GM21619 (cell line): ENCODE measurements at regions not wholly inside any gene's neighbourhood (a gene's known extent, or its start where the extent isn't known, plus 50 kb on each side); places are given as distances from the start of the nearest gene placed in this dataset.
A peak's percentile ranks its signal among the peaks of the same experiment; 100 is the strongest.
"Not testable (repeated sequence)": the region's sequence is repeated elsewhere in the genome, so short reads cannot be mapped to it uniquely, and the experiment has no call there.

Experiments
- ATAC-seq: cut with Tn5 transposase; IDR thresholded peaks from one replicate; pipeline ENCODE4 v1.9.1; 2021; ENCODE audit not compliant: unreplicated experiment

DNA sequence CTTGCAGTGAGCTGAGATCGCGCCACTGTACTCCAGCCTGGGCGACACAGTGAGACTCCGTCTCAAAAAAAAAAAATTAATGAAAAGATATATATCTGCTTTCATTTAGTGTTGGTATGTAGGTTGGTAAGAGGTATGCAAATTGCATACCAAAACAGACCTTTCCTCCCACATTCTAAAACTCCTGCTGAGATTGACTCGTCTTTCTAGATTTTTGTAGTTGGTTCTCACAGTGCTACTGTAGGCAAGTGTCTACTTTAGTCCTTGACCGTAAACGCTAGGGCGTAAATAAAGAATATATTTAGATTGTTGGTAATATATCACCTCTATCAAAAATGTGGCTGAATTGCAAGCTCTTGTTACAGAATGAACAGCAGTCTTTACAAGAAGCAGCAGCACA is 445.9 kb downstream of the CHSY3 start:
- no peak for ATAC-seq

DNA sequence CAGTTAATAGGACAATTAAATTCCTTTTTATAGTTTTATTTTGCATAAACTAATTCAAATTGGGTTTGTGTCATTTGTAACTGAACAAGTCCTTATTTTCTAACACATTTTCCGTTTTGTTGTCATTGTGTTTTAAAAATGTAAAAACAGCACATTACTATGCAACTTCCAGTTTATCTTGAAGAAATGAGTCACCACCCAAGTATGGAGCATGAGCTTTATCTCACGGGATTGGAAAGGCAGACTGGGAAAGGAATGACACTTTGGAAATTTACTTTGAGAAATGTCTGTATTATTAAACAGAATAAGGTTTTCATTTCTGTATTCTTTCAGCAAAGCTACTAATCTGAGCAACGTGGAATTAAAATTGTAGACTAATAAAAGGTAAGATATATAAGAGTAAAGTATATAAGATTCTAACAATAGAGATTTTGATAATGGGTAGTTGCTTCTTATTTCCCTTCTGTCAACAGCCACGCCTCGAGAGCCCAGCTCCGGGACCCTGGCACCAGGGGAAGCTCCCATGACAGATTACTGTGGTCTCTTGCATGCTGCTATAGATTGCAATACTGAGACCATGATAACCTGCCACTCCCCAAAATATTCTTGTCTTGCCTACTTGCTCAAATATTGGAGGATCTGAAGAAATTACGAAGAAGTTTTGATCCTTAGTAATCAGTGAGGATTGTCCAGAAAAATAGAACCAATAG is 433.1 kb downstream of the CHSY3 start:
- no peak for ATAC-seq

DNA sequence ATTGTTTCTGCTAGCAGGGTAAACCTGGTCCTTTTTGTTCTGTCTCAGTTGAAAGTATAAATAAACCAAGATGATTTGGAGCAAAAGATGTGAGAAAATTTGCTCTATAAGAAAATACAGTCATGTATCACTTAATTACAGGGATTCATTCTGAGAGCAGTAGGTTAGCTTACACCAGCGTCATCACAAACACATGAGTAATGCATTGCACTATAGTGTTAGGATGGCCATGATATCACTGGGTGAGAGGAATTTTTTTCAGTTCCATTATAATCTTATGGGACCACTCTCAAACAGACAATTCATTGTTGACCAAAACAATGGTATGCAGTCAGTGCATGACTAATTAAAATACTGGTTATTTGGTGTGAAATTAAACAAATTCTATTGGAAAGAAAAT is 430.9 kb downstream of the CHSY3 start:
- ATAC-seq, result no peak

DNA sequence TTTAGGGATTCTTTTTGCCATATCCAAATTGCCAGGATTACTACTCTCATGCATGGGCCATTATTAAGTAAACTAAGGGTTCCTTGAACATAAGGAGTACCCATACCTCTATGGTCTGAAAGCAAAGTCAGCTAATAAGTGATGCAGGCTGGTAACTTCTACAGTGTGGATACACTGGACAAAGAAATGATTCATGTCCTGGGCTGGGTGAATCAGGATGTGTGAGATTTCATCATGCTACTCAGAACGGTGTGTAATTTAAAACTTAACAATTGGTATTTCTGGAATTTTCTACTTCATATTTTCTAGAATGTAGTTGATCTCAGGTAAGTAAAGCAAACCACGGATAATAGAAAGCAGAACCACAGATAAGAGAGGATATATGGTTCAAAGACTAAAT is 428.8 kb downstream of the CHSY3 start:
- ATAC-seq, result no peak

DNA sequence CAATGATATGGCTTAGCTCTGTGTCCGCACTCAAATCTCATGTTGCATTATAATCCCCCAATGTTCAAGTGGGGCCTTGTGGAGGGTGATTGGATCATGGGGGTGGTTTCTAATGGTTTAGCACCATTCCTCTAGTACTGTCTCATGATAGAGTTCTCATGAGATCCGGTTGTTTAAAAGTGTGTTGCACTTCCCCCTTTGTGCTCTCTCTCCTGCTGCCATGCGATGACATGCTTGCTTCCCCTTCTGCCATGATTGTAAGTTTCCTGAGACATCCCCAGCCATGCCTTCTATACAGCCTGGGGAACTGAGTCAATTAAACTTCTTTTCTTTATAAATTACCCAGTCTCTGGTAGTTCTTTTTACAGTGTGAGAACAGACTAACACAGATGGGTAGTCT is 427.1 kb downstream of the CHSY3 start:
- no peak for ATAC-seq

DNA sequence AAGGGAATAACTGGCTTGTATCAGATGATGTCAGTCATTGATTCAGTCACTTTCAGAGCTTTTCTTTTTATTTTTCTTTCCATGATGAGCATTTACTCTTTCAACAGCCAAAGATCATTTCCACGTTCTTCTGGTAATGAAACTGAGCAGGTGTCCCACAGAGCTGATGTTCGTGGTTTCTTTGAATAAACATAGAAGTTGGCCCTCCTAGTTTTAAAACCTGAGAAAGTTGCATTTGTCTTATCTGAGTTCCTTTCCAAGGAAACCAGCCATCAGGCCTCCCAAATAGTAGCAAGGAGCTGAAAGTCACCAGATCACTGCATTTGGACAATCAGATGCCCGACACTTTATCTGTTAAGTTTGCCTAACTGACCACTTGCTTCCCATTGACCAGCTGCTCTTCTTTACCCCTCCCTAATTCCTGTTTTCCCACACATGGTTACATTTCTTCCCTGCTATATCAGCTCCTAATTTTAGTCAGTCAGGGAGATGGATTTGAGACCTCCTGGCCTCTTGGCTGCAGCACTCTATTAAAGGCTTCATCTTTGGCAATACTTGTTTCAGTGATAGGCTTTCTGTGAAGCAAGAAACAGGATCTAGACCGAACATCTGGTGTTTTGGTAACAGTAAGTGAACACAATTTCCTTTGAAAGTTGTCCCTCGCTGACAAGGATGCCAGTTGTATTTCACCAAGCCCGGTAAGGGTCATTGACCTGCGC is 420.8 kb downstream of the CHSY3 start:
- ATAC-seq, result no peak

DNA sequence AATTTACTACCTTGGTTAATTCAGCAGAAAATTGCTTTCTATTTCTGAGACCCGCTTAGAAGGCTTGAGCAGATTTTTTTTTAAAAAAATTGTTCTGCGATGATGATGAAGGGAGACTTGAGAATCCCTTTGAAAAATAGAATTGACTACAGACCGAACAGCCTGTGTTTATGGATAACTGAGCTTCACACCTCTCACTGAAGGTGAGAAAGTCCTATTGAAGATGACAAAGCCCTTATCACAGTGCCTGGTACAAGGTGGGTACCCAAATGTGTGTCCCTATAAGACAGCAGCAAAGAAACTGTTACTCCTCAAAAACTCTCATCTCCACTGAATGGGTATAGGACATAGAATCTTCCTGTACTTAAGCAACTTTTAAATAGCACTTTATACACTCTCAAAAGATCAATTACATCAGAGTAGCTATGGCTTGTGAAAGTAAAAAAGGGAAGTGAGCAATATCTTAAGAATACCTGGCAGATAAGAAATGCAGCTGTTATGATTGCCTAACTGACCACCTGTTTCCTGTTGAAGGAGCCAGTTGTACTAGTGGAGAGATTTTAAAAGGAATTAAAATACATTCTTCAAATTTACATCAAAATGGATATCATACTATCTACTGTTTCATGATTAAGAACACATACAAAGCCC is 419.7 kb downstream of the CHSY3 start:
- ATAC-seq, result peak; percentile 100

DNA sequence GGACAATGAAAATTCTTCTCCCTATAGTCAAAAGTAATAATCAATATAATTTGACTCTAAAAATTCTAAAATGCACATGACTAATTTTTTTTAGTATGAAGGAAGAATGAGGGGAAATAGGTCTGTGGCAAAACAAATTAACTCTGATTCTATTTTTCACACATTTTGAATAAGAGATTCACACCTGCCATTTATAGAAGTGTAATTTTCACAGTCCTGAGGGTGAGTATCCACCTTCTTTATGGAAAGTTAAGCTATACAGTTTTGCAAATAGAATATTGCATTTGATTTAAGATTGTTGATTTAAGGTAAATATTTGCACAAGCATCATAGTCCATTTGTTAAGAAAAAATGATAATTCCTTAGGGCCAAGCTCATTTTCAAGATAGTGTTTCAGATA is 417.7 kb downstream of the CHSY3 start:
- ATAC-seq, result no peak

DNA sequence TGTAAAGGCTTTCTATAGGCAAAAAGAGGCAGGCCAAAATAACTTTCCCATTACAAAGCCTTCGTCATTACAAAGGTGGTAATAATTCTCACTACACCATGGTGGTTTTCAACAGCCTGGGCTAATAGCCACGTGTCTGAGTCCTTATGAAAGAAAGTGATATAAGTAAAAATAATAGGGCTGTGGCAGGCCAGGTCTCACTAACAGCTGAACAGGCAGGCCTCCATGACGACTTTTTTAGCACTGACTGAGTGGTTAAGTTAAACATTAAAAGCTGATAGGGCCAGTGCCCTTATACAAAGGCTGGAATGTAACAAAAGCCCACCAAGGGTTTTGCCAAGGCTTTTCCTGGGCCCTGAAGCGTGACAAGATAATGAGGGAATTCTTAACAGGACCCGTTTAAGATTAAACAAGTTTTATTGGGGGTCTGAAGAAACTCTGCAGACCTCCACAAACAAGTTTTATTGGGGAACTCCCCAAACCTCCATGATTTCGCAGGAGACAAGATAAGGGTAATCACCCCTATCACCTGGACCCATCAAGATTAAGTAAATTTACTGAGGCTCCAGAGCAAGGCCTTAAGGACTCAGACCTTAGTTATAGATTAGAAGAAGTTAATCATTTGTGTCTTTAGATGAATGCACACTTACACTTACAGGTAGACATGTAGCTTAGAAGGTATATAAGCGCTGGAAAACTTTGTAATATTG is 412.9 kb downstream of the CHSY3 start:
- ATAC-seq, result peak; percentile 77

DNA sequence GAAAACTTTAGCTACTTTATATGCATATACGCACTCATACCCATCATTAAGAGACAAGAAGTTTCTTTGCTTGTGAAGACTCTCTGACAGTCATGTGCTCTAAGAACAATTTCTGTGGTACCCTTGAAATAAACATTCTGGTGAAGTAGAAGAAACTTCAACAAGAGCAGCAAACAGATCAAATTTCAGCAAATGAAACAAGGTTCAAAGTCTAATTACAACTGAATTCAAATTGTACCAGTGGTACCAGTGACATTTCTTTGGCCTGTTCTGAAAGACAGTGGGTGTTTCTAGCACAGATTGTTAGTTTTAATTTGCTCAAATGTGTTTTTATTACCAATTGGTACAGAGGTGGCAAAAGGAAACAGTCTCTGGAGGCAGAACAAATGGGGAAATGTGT is 391.0 kb downstream of the CHSY3 start:
- no peak for ATAC-seq

DNA sequence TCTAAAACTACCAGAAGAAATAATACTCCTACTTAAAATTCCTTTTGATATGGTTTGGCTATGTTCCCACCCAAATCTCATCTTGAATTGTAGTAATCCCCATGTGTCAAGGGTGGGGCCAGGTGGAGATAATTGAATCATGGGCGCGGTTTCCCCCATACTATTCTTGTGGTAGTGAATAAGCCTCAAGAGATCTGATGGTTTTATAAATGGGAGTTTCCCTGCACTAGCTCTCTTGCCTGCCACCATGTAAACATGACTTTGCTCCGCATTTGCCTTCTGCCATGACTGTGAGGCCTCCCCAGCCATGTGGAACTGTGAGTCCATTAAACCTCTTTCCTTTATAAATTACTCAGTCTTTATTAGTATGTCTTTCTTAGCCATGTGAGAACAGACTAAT is 390.5 kb downstream of the CHSY3 start:
- ATAC-seq, result not testable (repeated sequence)

DNA sequence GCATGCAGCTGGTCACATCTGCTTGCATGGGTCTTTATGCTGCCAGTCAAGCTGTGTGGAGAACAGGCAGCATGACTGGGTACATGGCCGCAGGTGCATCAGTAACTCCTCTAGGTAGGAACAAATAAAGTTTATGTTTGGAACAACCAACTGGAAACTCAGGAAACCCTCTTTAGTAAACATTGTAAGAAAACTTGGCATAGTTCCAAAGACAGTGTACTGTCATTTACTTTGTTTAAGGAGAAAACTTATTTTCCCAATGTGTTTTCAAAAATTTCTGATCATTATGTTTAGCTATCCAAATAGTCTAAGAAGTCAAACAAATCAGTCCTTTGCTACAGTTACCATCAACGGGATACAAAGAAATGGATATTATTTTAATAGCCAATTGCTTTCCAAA is 386.0 kb downstream of the CHSY3 start:
- ATAC-seq, result no peak

DNA sequence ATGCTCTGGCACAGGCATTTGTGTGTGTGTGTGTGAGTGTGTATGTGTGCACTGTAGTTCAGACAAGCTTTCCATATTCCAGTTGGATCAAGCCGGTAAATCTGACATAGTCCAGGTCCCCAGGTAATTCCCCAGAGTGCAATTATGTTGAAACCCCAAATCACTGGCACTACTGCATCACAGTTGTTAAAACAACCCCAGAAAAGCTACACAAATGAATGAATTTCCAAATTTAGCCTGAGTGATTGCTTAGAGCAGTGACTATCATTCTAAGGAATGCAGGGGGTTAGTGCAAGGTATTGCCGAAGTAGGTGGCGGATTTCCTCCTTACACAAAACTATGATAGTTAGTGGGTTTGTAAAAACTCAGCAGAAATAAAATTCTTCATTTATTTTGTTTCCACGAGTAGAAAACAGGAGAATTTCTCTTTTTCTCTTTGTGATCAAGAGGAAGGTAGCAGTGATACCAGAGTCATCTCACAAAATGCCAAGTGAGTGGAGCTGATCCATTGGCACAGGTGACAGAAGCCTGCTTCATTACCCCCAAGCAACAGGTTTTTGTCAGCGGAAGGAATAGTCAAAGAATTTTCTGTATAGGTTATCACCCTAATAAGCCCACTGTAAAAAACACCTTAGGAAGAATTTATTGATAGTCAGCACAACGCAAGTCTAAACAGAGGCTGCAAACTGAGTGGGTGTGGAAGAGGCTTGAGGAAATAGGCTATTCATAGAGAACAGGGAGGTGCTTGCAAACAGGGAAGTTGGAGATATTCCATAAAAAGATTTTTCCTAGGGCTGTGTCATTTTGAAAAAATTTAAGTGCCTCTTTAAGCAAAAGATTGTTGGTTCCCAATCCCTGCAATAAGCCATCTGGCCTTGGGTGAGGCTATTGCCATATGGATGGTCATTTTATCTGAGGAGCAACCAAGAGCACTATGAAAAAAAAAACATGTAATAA is 385.1 kb downstream of the CHSY3 start:
- ATAC-seq, result no peak

DNA sequence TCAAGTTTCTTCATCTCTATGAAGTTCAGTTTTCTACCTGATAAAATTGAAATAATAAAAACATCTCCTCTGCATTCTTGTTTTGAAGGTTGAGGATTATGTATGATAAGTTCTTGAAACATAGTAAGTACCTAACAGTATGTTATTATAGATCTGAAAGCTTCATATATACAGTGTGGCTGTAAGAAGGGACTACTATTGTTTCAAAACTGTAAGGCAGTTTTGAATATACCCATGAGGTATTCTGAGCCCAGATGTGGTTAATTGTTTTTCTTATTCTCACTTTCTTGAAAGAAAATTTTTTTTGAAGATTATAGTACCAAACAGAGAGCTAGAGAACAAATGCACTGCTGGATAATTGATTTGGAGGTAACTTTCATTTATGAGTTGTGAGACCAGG is 383.2 kb downstream of the CHSY3 start:
- no peak for ATAC-seq

DNA sequence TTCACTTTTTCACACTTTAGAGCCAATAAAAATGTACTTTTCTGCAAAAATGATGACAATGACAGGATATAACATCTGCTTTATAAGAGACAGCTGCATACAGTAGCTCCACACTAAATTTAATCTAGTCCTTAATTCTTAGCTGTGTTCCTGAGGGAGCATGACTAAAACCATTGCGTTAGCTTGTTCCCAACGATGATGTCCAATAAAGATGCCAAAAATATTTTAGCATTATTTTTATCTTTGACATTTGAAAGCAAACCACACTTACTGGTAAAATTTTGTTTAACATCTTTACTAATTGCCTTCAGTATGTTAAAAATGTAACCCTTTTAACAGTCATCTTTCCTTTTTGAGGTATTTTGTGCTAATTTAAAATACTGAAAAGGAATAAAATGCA is 382.7 kb downstream of the CHSY3 start:
- no peak for ATAC-seq

DNA sequence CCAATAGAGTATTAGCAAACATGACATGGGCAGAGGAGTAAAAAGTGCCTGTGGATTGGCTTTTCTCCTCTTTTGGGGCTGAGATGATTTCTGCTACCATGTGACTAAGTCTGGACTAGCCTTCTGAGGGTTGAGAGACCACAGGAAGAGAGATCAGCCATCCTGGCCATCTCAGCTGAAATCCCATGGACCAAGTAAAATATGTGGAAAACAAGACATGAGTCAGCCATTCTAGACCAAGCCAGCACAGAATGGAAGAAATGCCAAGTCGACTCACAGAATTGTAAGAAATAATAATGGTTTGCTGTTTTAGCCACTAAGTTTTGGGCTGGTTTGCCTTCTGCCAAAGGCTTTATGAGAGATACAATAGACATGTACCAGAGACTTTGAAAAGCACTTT is 377.8 kb downstream of the CHSY3 start:
- no peak for ATAC-seq

DNA sequence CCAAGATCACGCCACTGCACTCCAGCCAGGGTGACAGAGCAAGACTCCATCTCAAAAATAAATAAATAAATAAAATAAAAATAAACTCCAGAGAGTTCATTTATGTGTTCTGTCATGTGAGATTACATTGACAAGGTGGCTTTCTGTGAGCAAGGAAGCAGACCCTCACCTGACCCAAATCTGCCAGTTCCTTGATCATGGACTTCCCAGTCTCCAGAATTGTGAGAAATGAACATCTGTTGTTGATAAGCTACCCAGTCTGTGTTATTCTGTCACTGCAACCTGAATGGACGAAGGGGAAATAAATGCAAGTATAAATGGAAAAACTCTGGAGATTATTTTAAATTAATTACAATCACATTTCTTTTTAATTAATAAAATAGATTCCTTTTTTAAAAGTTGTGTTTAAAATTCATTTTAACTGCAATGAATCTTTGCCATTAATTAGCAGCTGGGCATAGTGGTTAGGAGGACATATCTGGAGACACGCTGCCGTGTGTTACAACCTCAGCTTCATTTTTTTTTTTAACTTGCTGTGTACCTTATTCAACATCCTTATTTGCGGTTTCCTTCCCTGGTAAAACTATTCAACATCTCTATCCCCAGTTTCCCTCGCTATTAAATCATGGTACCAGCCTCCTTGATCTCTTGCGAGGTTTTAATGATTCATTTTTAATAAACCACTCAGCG is 376.4 kb downstream of the CHSY3 start:
- ATAC-seq, result no peak

DNA sequence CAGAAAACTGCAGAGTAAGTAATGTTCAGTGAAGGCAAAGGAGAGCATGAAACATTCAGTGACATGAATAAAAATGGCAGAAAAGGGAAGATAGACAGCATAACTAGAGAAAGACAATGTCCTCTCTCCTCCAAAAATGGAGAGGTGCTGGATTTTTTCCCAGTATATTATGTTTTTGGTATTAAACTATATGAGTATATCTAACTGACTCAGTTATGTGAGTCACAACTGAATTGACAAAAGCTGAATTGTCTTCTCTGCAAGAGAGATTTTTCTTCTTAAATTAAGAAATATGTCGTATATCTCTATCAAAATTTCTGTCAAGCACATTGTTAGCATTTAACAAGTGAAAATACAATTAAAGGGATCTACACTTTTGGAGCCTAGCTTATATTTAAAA is 375.1 kb downstream of the CHSY3 start:
- ATAC-seq, result no peak

DNA sequence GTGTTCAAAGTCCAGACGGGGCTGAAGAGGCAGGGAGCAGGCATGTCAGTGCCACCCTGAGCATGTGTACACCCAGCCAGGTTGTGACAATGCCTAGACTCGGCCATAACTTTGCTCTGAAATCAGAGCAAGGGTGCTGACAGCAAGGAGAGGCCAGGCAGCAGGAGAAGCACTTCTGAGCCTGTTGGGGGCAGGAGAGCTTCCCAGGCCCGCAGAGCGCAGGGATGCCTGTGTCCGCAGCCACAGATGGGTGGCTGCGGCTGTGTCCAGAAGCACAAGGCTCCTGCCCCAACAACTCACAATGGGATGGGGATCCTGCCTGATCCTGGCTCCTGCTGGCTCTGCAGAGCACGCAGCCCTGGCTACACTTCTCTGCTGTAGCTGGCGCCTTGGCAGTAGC is 373.9 kb downstream of the CHSY3 start:
- ATAC-seq, result no peak

DNA sequence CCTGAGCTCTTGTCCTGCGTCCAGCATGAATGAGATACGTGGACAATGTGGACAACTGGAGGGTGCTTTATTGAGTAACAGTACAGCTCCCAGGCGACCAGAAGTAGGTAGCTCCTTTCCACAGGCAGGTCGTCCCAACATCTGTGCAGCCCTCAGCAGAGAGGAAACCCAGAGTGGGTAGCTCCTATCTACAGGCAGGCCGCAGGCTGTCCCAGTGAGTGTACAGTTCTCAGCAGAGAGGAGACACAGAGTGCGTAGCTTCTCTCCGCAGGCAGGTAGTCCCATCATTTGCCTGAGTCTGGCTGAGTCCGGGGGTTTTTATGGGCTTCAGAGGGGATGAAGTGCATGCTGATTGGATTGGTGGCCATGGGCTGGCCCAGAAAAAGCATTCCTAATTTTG is 373.3 kb downstream of the CHSY3 start:
- ATAC-seq, result no peak
